Tibial nerve (tissue), 4 donors: ENCODE measurements at regions not wholly inside any gene's neighbourhood (a gene's known extent, or its start where the extent isn't known, plus 50 kb on each side); places are given as distances from the start of the nearest gene placed in this dataset.

Source experiments
- DNase-seq, 2 donors: peaks; one replicate each; pipeline ENCODE4 v3.0.0-alpha.2; 2019; ENCODE audit warnings: low spot score in 2 of 2
- H3K27ac ChIP-seq, 4 donors: fragments of 200-600 bp; sonication (generic) in 3 of 4; one replicate each; pipeline ENCODE4 v1.5.1; 2017 to 2019; ENCODE audit warnings: mild to moderate bottlenecking in 1 of 4
- H3K27me3 ChIP-seq, 2 donors: fragments of 200-600 bp; sonication (generic) in 1 of 2; one replicate each; pipeline versions ENCODE4 v1.5.1 to v1.6.0; 2017 to 2019
- H3K36me3 ChIP-seq, 3 donors: fragments of 200-600 bp; sonication (generic); one replicate each; pipeline ENCODE4 v1.5.1; 2018 to 2019
- H3K4me1 ChIP-seq, 4 donors: fragments of 200-600 bp; sonication (generic) in 3 of 4; one replicate each; pipeline ENCODE4 v1.5.1; 2017 to 2019
- H3K4me3 ChIP-seq, 4 donors: fragments of 200-600 bp; sonication (generic) in 3 of 4; one replicate each; pipeline ENCODE4 v1.5.1; 2017 to 2019; ENCODE audit warnings: mild to moderate bottlenecking in 1 of 4, moderate library complexity in 1 of 4
- H3K9me3 ChIP-seq, 4 donors: fragments of 200-600 bp; sonication (generic) in 3 of 4; one replicate each; pipeline ENCODE4 v1.5.1; 2017 to 2019
- EP300 ChIP-seq, 2 donors: sonication (generic); formaldehyde crosslinking; IDR thresholded peaks; one replicate each; pipeline ENCODE4 v1.6.1; 2017; ENCODE audit warnings: antibody characterized with exemption in 2 of 2, mild to moderate bottlenecking in 1 of 2
- POLR2A ChIP-seq, 2 donors: fragments of 450-650 bp; IDR thresholded peaks; one replicate each; pipeline ENCODE4 v1.6.1; 2017; ENCODE audit warnings: antibody characterized with exemption in 2 of 2, mild to moderate bottlenecking in 2 of 2, moderate library complexity in 2 of 2
- WGBS, 2 donors: methylation state at CpG; one replicate each; pipeline ENCODE4 v1.1.5; 2018; 5-methylcytosine and 5-hydroxymethylcytosine counted together
- TF ChIP-seq, protein P1 (sequence below), 5 experiments: fragments of 200-600 bp in 3 of 5; fragments of 450-650 bp in 2 of 5; sonication (generic) in 3 of 5; IDR thresholded peaks; one replicate each; pipeline ENCODE4 v1.5.1; 2016 to 2019; ENCODE audit warnings: antibody characterized with exemption in 5 of 5, mild to moderate bottlenecking in 3 of 5, moderate library complexity in 2 of 5

DNA sequence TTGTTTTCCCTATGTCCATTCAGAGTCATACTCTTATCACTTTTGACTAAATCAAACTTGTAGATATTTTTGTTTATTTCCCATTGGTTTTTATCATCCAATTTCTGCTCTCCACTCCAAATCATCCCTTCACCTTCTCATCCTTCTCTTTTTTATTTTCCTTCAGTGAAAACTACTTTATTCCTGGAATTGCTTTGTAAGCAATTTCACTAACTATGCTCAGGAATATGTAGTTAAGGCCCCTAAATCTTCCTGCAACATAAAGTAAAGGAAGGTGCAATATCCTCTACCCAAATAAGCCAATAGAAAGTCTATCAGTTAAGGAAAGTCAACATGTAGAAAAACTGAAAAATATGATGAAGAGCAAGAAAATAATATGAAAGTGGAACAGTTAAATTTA lies 308.4 kb downstream of the SEC23A start:
- TF ChIP-seq EP300 (IDR thresholded peaks at IDR 0.05): no peak
- no peak for TF ChIP-seq POLR2A (IDR thresholded peaks at IDR 0.05)
- TF ChIP-seq, protein P1, sequence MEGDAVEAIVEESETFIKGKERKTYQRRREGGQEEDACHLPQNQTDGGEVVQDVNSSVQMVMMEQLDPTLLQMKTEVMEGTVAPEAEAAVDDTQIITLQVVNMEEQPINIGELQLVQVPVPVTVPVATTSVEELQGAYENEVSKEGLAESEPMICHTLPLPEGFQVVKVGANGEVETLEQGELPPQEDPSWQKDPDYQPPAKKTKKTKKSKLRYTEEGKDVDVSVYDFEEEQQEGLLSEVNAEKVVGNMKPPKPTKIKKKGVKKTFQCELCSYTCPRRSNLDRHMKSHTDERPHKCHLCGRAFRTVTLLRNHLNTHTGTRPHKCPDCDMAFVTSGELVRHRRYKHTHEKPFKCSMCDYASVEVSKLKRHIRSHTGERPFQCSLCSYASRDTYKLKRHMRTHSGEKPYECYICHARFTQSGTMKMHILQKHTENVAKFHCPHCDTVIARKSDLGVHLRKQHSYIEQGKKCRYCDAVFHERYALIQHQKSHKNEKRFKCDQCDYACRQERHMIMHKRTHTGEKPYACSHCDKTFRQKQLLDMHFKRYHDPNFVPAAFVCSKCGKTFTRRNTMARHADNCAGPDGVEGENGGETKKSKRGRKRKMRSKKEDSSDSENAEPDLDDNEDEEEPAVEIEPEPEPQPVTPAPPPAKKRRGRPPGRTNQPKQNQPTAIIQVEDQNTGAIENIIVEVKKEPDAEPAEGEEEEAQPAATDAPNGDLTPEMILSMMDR (IDR thresholded peaks at IDR 0.05): no peak
- Histone ChIP-seq H3K4me3 (no peak overlapping the region), H3K27me3 (no peaks in the 10 kb centered on the region), H3K27ac (no peak overlapping the region), H3K9me3 (no peaks in the 10 kb centered on the region), H3K36me3 (no peaks in the 10 kb centered on the region), H3K4me1 (no peaks in the 10 kb centered on the region)
- no peak for DNase-seq

DNA sequence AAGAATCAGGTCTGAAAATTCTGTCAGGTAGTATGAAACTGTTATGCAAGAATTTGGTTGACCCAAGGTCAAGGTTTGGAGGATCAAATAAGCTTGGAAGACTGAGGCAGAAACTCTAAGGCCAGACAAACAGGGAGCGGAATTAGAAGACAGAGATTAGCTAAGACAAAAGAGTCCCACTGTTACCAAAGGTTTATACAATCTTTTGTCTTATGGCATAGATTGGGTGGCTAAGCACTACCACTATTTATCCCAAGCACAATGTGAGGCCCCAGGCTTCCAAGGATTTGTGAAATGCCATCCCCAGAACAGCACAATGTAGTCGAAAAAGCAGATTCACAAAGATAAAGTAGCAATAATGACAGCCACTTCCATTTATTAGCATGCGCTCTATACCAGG lies 311.2 kb downstream of the SEC23A start:
- H3K4me3 ChIP-seq: no peak overlapping the region
- no peaks in the 10 kb centered on the region for H3K36me3 ChIP-seq
- no peak overlapping the region for H3K27ac ChIP-seq
- WGBS, 2 donors: 88 to 91% methylated on average over 3 of the region's 3 CpGs
- DNase-seq: no peak
- no peaks in the 10 kb centered on the region for H3K27me3 ChIP-seq
- H3K4me1 ChIP-seq: peaks cover 0 to 9% (median 0%) of the 10 kb centered on the region in 4 donors
- TF ChIP-seq EP300 (IDR thresholded peaks at IDR 0.05) (no peak), POLR2A (IDR thresholded peaks at IDR 0.05) (no peak)
- TF ChIP-seq, protein P1 (IDR thresholded peaks at IDR 0.05): no peak
- H3K9me3 ChIP-seq: no peaks in the 10 kb centered on the region

DNA sequence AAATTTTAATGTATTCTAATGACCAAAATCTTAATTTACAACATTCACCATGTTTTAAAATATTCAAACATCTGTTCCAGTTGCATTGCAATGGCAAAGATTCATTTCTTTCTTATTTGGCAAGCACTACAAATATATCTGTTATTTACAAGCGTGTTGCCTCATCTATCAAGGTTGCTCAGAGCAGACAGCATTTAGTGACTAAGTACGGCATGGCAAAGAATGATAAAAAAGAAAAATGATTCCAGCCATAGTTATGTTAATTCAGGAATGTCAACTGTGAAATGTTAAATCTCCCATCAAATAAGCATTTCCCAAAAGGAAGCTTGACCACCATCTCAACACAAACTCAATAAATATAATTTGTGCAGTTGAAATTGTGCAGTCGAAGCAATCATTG lies 312.1 kb downstream of the SEC23A start:
- H3K27me3 ChIP-seq: no peaks in the 10 kb centered on the region
- DNase-seq: no peak
- no peak overlapping the region for H3K27ac ChIP-seq
- TF ChIP-seq, protein P1 (IDR thresholded peaks at IDR 0.05): no peak
- TF ChIP-seq EP300 (IDR thresholded peaks at IDR 0.05): no peak
- TF ChIP-seq POLR2A (IDR thresholded peaks at IDR 0.05): no peak
- H3K36me3 ChIP-seq: no peaks in the 10 kb centered on the region
- no peak overlapping the region for H3K4me3 ChIP-seq
- H3K9me3 ChIP-seq: no peaks in the 10 kb centered on the region
- peaks cover 0 to 9% (median 0%) of the 10 kb centered on the region in 4 donors for H3K4me1 ChIP-seq
- 78 to 81% methylated on average over 3 of the region's 3 CpGs for WGBS, 2 donors

DNA sequence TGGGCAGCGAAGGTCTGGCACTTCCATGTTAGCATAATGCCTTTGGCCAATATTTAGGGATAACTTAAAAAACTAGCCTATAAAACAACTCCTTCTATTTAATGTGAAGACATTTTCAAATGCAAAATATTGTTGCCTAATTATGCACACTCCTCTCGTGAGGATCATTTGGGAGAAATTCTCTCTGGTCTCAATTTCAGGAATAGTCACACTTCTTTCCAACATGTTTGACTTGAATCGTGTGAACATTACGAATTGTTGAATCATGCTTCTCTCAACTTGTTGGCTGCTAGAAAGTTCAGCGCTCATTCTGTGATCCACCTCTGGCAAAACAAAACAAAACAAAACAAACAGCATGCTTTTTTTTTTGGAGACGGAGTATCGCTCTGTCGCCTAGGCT lies 313.2 kb downstream of the SEC23A start:
- H3K36me3 ChIP-seq: no peaks in the 10 kb centered on the region
- WGBS, 2 donors: 91 to 93% methylated on average over 8 of the region's 8 CpGs

DNA sequence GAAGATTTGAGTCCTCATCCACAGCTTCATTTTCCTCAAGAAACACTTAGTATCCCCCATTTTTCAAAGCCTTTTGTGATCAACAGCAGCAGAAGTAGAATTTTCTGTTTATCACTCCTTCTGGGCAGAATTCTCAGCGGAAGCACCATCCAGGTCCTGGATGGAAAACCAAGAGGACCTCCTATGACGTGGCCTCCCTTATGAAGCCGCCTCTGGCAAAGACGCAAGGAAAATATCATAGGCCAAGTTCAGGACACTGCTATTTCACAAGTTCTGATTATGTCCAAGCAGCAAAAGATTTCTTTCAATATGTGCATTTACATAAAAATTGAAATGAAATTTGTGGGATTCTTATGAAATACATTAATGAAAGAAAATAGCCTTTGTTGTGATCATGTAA lies 315.0 kb downstream of the SEC23A start:
- H3K27me3 ChIP-seq: no peaks in the 10 kb centered on the region
- no peak overlapping the region for H3K4me3 ChIP-seq
- H3K4me1 ChIP-seq: peaks cover 0 to 9% (median 0%) of the 10 kb centered on the region in 4 donors
- no peaks in the 10 kb centered on the region for H3K36me3 ChIP-seq
- no peaks in the 10 kb centered on the region for H3K9me3 ChIP-seq
- WGBS, 2 donors: 32 to 39% methylated on average over 4 of the region's 4 CpGs
- TF ChIP-seq POLR2A (IDR thresholded peaks at IDR 0.05): no peak
- TF ChIP-seq, protein P1 (IDR thresholded peaks at IDR 0.05): no peak
- TF ChIP-seq EP300 (IDR thresholded peaks at IDR 0.05): no peak
- no peak overlapping the region for H3K27ac ChIP-seq
- DNase-seq: no peak

More for the DNA sequence above, 313.2 kb downstream of the SEC23A start:
- no peak for DNase-seq
- no peaks in the 10 kb centered on the region for H3K9me3 ChIP-seq
- H3K4me3 ChIP-seq: no peak overlapping the region
- no peak overlapping the region for H3K27ac ChIP-seq
- TF ChIP-seq POLR2A (IDR thresholded peaks at IDR 0.05) (no peak), EP300 (IDR thresholded peaks at IDR 0.05) (no peak)
- TF ChIP-seq, protein P1 (IDR thresholded peaks at IDR 0.05): no peak
- H3K4me1 ChIP-seq: peaks cover 0 to 9% (median 0%) of the 10 kb centered on the region in 4 donors
- H3K27me3 ChIP-seq: no peaks in the 10 kb centered on the region
